ENCODE measurements at regions not wholly inside any gene's neighbourhood (a gene's known extent, or its start where the extent isn't known, plus 50 kb on each side); places are given as distances from the start of the nearest gene placed in this dataset.

- FAIRE-seq: no peak
These were observed 213.0 kb upstream of the SETBP1 start for GRCh38 chr18:44467718-44468117.

- FAIRE-seq: no peak
These were observed 207.2 kb upstream of the SETBP1 start for GRCh38 chr18:44473394-44474066.

- no peak for FAIRE-seq
These were observed 206.6 kb upstream of the SETBP1 start for GRCh38 chr18:44474067-44474411.

GRCh38 chr18:44474591-44474990 is 206.1 kb upstream of the SETBP1 start:
- no peak for FAIRE-seq

- no peak for FAIRE-seq
These were observed 197.9 kb upstream of the SETBP1 start for GRCh38 chr18:44482761-44483160.

GRCh38 chr18:44495151-44495550 is 185.5 kb upstream of the SETBP1 start:
- FAIRE-seq: no peak

GRCh38 chr18:44497311-44497710 is 183.4 kb upstream of the SETBP1 start:
- no peak for FAIRE-seq

- no peak for FAIRE-seq
These were observed 182.8 kb upstream of the SETBP1 start for GRCh38 chr18:44497757-44498490.

GRCh38 chr18:44500808-44501610 is 179.7 kb upstream of the SETBP1 start:
- FAIRE-seq: no peak

GRCh38 chr18:44502221-44502620 is 178.5 kb upstream of the SETBP1 start:
- FAIRE-seq: no peak

- FAIRE-seq: no peak
These were observed 177.9 kb upstream of the SETBP1 start for GRCh38 chr18:44502790-44503189.

GRCh38 chr18:44503854-44504253 is 176.8 kb upstream of the SETBP1 start:
- FAIRE-seq: no peak

GRCh38 chr18:44507729-44508325 is 172.9 kb upstream of the SETBP1 start:
- FAIRE-seq: no peak

- no peak for FAIRE-seq
These were observed 172.2 kb upstream of the SETBP1 start for GRCh38 chr18:44508474-44508873.

GRCh38 chr18:44509048-44509447 is 171.6 kb upstream of the SETBP1 start:
- no peak for FAIRE-seq

GRCh38 chr18:44510390-44510789 is 170.3 kb upstream of the SETBP1 start:
- FAIRE-seq: no peak

GRCh38 chr18:44513233-44513632 is 167.5 kb upstream of the SETBP1 start:
- no peak for FAIRE-seq

- no peak for FAIRE-seq
These were observed 166.6 kb upstream of the SETBP1 start for GRCh38 chr18:44514106-44514505.

GRCh38 chr18:44514766-44515165 is 165.9 kb upstream of the SETBP1 start:
- no peak for FAIRE-seq

- FAIRE-seq: no peak
These were observed 164.2 kb upstream of the SETBP1 start for GRCh38 chr18:44516450-44516849.

- FAIRE-seq: no peak
These were observed 163.6 kb upstream of the SETBP1 start for GRCh38 chr18:44517136-44517535.

- FAIRE-seq: no peak
These were observed 162.5 kb upstream of the SETBP1 start for GRCh38 chr18:44518091-44518615.

GRCh38 chr18:44518666-44519065 is 162.0 kb upstream of the SETBP1 start:
- no peak for FAIRE-seq

All from colon (tissue), 2 donors.